Stimulated activated naive CD8-positive, alpha-beta T cell treated with anti-CD3 and anti-CD28 coated beads, Interleukin-15, amount 100 ng/mL, for 72 hours (primary cell): ENCODE measurements at regions not wholly inside any gene's neighbourhood (a gene's known extent, or its start where the extent isn't known, plus 50 kb on each side); places are given as distances from the start of the nearest gene placed in this dataset.
A peak's percentile ranks its signal among the peaks of the same experiment; 100 is the strongest.

Experiments
- ATAC-seq: fragments of 150-1000 bp; cut with Tn5 transposase; 2 replicates; pipeline ENCODE4 v1.10.0; 2021; ENCODE audit warnings: mild to moderate bottlenecking, moderate library complexity
- DNase-seq, 2 donors: peaks; one replicate each; pipeline ENCODE4 v3.0.0; 2021 to 2022
- H3K27ac Mint-ChIP-seq, 2 donors: one replicate each; pipeline ENCODE4 v1.8.0; 2022; ENCODE audit warnings: mild to moderate bottlenecking in 2 of 2, mixed read lengths in 2 of 2, moderate library complexity in 2 of 2
- H3K27me3 Mint-ChIP-seq: one replicate; pipeline ENCODE4 v1.8.0; 2022; ENCODE audit warnings: mixed read lengths
- H3K4me1 Mint-ChIP-seq: one replicate; pipeline ENCODE4 v1.8.0; 2022; ENCODE audit warnings: mild to moderate bottlenecking, mixed read lengths
- H3K4me3 Mint-ChIP-seq, 2 donors: one replicate each; pipeline ENCODE4 v1.8.0; 2022; ENCODE audit warnings: mild to moderate bottlenecking in 2 of 2, mixed read lengths in 2 of 2, moderate library complexity in 1 of 2
- H3K9me3 Mint-ChIP-seq, 2 donors: one replicate each; pipeline ENCODE4 v1.8.0; 2022; ENCODE audit warnings: mixed read lengths in 2 of 2

GRCh38 chr18:22838639-22839277 lies 94.4 kb upstream of the RBBP8 start:
- no peak overlapping the region for H3K27ac Mint-ChIP-seq
- no peaks in the 10 kb centered on the region for H3K9me3 Mint-ChIP-seq
- ATAC-seq = peak; percentile 83
- H3K4me3 Mint-ChIP-seq = no peak overlapping the region
- no peaks in the 10 kb centered on the region for H3K4me1 Mint-ChIP-seq
- DNase-seq = no peak
- peaks cover 16% of the 10 kb centered on the region for H3K27me3 Mint-ChIP-seq

DNA sequence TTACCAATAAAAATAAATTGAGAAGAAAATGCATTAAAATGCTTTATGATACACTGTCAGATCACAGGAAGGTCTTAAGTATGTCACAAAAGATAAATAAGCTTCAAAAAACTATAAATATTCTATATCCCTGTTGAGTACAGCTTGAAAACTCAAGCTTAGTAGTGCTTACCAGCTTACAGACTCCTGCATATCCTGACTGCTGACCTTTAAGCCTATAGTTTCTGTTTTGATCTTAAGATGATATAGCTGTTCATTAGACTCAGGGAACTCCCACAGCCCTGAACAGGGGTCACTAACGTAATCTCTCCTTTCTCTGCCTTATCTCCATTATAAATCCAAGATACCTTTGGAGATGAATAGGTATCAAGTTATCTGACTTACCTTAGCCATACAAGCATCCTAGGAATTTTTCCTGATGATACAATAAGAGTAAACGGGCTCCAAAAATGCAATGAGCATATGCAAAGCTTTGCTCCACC lies 93.7 kb upstream of the RBBP8 start:
- ATAC-seq = peak; percentile 67
- Mint-ChIP-seq H3K4me1 (no peaks in the 10 kb centered on the region), H3K9me3 (no peaks in the 10 kb centered on the region)

DNA sequence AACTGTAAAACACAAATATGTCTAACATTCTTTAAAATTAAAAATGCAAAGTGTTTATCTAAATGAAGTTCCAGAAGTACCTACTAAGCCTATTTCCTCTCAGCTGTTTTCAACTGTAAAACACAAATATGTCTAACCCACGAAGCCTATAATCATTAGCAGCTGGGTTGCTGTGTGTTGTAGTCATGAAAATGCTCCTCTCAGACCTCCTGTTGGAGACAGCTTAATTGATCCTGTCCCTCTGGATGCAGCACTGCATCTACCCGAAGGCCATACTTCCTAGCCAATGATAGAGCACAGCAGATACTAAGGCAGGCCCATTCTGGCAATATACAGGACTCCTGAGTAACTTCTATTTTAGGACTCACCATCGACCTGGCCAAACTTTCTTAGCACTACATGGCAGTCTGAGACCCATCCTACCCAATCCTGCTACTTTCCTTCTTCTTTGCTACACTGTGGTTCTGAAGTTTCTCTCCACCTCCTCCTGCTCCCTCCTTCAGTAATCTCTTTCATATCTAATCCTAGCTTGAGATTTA lies 92.5 kb upstream of the RBBP8 start:
- H3K4me3 Mint-ChIP-seq = no peak overlapping the region
- peaks cover 3% of the 10 kb centered on the region for H3K27me3 Mint-ChIP-seq
- DNase-seq (no peak), ATAC-seq (no peak)
- H3K4me1 Mint-ChIP-seq = no peaks in the 10 kb centered on the region
- no peak overlapping the region for H3K27ac Mint-ChIP-seq
- no peaks in the 10 kb centered on the region for H3K9me3 Mint-ChIP-seq

More for the DNA sequence above, 93.7 kb upstream of the RBBP8 start:
- Mint-ChIP-seq H3K27ac (no peak overlapping the region), H3K27me3 (peaks cover 10% of the 10 kb centered on the region), H3K4me3 (no peak overlapping the region)
- DNase-seq = no peak

GRCh38 chr18:22841840-22842239 lies 91.3 kb upstream of the RBBP8 start:
- H3K27me3 Mint-ChIP-seq = no peaks in the 10 kb centered on the region
- no peaks in the 10 kb centered on the region for H3K4me1 Mint-ChIP-seq
- no peak for ATAC-seq
- H3K9me3 Mint-ChIP-seq = no peaks in the 10 kb centered on the region
- H3K4me3 Mint-ChIP-seq = no peak overlapping the region
- H3K27ac Mint-ChIP-seq = peak overlapping the region in 1 of 2 donors; percentile 68
- DNase-seq = no peak

GRCh38 chr18:22844190-22844589 lies 88.9 kb upstream of the RBBP8 start:
- H3K4me3 Mint-ChIP-seq = no peak overlapping the region
- H3K27ac Mint-ChIP-seq = no peak overlapping the region
- no peaks in the 10 kb centered on the region for H3K9me3 Mint-ChIP-seq
- DNase-seq = no peak
- no peaks in the 10 kb centered on the region for H3K4me1 Mint-ChIP-seq
- no peak for ATAC-seq
- peaks cover 5% of the 10 kb centered on the region for H3K27me3 Mint-ChIP-seq

GRCh38 chr18:22844628-22845027 lies 88.5 kb upstream of the RBBP8 start:
- peaks cover 8% of the 10 kb centered on the region for H3K27me3 Mint-ChIP-seq
- no peaks in the 10 kb centered on the region for H3K9me3 Mint-ChIP-seq
- H3K27ac Mint-ChIP-seq = no peak overlapping the region
- H3K4me1 Mint-ChIP-seq = no peaks in the 10 kb centered on the region
- H3K4me3 Mint-ChIP-seq = no peak overlapping the region
- ATAC-seq (no peak), DNase-seq (no peak)

DNA sequence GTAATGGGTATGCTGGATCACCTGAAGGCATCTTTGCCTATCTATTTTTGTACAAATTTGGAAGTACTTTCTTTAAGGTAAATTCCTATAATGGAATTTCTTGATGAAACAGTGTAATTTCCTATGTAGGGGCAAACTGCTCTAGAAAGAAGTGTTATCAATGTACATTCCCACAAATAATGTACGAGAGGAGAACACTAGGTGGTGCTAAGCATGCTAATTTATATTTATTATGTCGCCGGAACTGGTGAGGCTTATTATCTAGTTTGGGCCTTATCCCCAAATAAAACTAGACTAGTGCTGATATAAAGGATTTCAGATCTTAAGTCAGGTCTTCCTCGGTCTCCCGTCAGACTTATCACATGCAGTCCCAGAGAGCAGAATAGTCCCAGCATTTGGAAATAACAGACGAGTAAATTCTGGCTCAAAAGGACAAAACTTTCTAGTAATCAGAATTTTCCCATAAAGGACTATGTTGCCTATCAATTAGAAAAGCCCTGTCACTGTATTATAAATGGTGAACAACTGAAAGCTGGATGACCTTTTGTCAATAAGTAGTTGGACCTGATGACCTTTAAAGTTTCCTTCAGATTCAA lies 86.9 kb upstream of the RBBP8 start:
- no peak overlapping the region for H3K27ac Mint-ChIP-seq
- H3K4me1 Mint-ChIP-seq = no peaks in the 10 kb centered on the region
- peaks cover 8% of the 10 kb centered on the region for H3K27me3 Mint-ChIP-seq
- H3K4me3 Mint-ChIP-seq = no peak overlapping the region
- no peak for ATAC-seq
- H3K9me3 Mint-ChIP-seq = no peaks in the 10 kb centered on the region
- no peak for DNase-seq

DNA sequence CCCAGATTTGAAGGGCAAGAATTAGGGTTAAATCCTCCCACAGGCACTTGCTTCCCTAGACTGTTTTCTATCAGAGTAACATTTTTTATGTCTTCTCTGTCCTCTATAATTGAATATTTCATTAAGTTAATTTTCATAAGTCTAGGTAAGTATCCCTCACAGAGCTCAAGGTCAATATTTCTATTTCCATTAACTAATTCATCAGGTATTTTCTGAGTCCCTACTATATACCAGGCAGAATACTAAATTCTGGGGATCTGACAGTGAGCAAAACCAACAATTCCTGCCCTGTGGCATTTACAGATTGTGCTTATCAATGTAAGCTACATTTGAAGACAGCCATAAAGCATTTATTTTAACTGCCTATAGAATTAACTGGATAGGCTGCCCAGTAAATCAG lies 86.4 kb upstream of the RBBP8 start:
- Mint-ChIP-seq H3K27ac (no peak overlapping the region), H3K4me1 (no peaks in the 10 kb centered on the region), H3K27me3 (peaks cover 8% of the 10 kb centered on the region), H3K4me3 (no peak overlapping the region), H3K9me3 (no peaks in the 10 kb centered on the region)
- ATAC-seq (no peak), DNase-seq (no peak)

GRCh38 chr18:22847392-22847791 lies 85.7 kb upstream of the RBBP8 start:
- no peaks in the 10 kb centered on the region for H3K9me3 Mint-ChIP-seq
- peaks cover 8% of the 10 kb centered on the region for H3K27me3 Mint-ChIP-seq
- H3K4me1 Mint-ChIP-seq = no peaks in the 10 kb centered on the region
- DNase-seq (no peak), ATAC-seq (no peak)
- no peak overlapping the region for H3K4me3 Mint-ChIP-seq
- no peak overlapping the region for H3K27ac Mint-ChIP-seq

DNA sequence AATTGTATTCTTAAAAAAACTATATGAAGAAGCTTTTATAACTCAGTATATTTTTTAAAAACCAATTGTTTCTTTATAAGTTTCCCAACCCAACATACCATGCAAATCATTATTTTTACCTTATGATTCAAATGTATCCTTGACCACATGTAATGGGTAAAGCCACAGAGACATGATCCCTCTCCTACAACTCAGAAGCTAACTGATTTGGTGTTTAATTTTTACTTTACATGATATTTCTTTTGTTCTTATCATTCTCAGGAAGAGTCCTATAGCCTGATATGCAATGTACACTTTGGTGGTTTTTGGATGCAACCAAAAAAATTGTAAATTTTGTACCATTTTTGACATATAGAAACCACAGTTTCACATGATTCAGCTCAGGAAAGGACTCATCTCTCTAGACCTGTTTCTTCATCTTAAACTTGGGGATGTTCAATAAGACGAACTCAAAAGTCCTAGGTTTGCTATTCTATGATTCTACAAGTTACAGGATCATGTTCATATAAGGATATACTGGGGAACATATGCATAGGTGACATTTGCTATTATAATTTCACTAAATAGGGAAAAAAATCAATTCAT lies 85.2 kb upstream of the RBBP8 start:
- DNase-seq = no peak
- Mint-ChIP-seq H3K27me3 (peaks cover 8% of the 10 kb centered on the region), H3K4me3 (no peak overlapping the region), H3K9me3 (no peaks in the 10 kb centered on the region), H3K27ac (no peak overlapping the region), H3K4me1 (no peaks in the 10 kb centered on the region)
- peak; percentile 28 for ATAC-seq

GRCh38 chr18:22848615-22849014 lies 84.5 kb upstream of the RBBP8 start:
- Mint-ChIP-seq H3K4me3 (no peak overlapping the region), H3K9me3 (no peaks in the 10 kb centered on the region), H3K4me1 (no peaks in the 10 kb centered on the region), H3K27ac (no peak overlapping the region), H3K27me3 (peaks cover 14% of the 10 kb centered on the region)
- DNase-seq = no peak
- no peak for ATAC-seq

DNA sequence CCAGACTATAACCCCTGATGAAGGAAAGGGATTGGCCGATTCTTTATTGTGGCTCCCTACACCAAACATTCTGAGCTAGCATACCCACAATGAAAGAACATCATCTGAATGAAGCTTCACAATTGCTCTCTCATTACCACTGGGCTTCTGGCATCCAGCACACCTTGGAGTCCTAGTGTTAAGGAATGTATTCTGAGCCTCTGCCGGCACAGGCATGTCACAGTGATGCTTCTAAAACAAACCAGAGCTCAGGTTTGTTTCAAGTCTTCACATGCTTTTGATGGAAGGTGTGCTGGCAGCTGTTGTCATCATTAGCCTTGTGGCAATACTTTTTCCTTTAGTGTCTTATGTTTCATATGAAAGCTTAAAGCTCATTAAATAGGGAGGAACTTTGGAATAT lies 76.3 kb upstream of the RBBP8 start:
- Mint-ChIP-seq H3K4me1 (no peaks in the 10 kb centered on the region), H3K4me3 (no peak overlapping the region), H3K27me3 (peaks cover 36% of the 10 kb centered on the region), H3K27ac (no peak overlapping the region), H3K9me3 (no peaks in the 10 kb centered on the region)
- ATAC-seq (no peak), DNase-seq (no peak)

- no peaks in the 10 kb centered on the region for H3K9me3 Mint-ChIP-seq
- H3K4me1 Mint-ChIP-seq = no peaks in the 10 kb centered on the region
- DNase-seq (no peak), ATAC-seq (no peak)
- peaks cover 43% of the 10 kb centered on the region for H3K27me3 Mint-ChIP-seq
- no peak overlapping the region for H3K4me3 Mint-ChIP-seq
- no peak overlapping the region for H3K27ac Mint-ChIP-seq
These were observed 75.0 kb upstream of the RBBP8 start for GRCh38 chr18:22858121-22858520.

DNA sequence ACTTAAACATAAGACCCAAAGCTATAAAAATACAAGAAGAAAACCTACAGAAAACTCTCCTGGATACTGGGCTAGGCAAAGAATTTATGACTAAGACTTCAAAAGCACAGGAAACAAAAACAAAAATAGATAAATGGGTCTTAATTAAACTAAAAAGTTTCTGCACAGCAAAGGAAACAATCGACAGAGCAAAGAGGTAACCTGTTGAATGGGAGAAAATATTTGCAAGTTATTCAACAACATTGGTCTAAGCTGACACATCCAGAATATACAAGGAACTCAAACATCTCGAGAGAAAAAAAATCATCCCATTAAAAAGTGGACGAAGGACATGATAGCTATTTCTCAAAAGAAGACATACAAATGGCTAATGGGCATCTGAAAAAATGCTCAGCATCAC lies 72.3 kb upstream of the RBBP8 start:
- ATAC-seq = no peak
- Mint-ChIP-seq H3K27ac (no peak overlapping the region), H3K27me3 (peaks cover 56% of the 10 kb centered on the region), H3K4me3 (no peak overlapping the region), H3K4me1 (no peaks in the 10 kb centered on the region), H3K9me3 (no peaks in the 10 kb centered on the region)
- no peak for DNase-seq

DNA sequence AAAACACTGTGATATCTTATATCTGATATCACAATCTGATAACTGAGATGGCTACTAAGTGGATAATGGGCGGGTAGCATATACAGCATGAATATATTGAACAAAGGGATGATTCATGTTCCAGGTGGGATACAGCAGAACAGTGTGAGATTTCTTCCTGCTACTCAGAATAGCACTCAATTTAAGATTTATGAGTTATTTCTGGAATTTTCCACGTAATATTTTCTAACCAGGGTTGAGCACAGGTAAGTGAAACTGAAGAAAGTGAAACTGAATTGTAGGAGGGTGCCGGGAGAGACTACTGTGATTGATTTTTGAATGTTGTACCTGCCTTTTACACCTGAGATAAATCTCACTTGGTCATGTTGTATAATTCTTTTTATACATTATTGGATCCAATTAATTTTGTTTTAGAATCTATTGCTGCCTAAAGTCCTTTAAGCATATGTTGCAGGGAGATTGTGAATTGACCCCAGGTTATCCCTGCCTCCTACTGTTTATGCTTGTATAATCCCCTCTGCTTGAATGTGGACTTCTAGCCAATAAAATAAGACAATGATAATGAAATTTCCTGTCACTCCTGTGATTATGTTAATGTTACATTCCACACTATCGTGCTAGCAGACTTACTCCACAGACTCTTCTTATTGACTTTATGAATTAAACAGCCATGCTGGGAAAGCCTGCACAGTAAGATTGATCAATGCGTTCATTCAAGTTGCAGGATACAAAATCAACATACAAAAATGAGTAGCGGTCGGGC lies 67.6 kb upstream of the RBBP8 start:
- DNase-seq (no peak), ATAC-seq (no peak)
- no peaks in the 10 kb centered on the region for H3K9me3 Mint-ChIP-seq
- no peak overlapping the region for H3K4me3 Mint-ChIP-seq
- peaks cover 65% of the 10 kb centered on the region for H3K27me3 Mint-ChIP-seq
- no peak overlapping the region for H3K27ac Mint-ChIP-seq
- no peaks in the 10 kb centered on the region for H3K4me1 Mint-ChIP-seq

GRCh38 chr18:22868831-22869230 lies 64.3 kb upstream of the RBBP8 start:
- Mint-ChIP-seq H3K4me1 (peaks cover 7% of the 10 kb centered on the region), H3K27me3 (peaks cover 46% of the 10 kb centered on the region), H3K27ac (no peak overlapping the region), H3K9me3 (no peaks in the 10 kb centered on the region), H3K4me3 (no peak overlapping the region)
- no peak for ATAC-seq
- DNase-seq = no peak
